CD4-positive, alpha-beta T cell treated with Interleukin-4 for 1 hour (primary cell): ENCODE measurements at regions not wholly inside any gene's neighbourhood (a gene's known extent, or its start where the extent isn't known, plus 50 kb on each side); places are given as distances from the start of the nearest gene placed in this dataset.

Experiments
- DNase-seq, 2 donors: peaks; one replicate each; pipeline ENCODE4 v3.0.0-alpha.2; 2020 to 2022

DNA sequence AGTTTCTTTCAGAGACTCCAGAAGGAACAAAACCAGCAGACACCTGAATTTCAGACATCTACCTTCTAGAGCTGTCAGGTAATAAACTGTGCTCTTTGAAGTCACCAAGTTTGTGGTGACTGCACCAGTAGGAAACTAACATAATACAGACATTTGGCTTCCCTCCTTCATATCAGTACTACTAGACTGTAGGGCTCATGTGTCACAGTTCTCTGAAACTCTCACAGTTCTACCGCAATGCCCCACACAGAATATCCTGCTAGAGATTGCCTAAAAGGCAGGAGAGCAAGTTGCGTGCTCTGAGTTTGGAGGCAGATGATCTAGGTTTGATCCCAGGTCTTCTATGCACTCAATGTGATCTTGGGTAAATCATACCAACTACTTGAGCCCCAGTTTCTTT lies 205.0 kb upstream of the LRFN2 start:
- DNase-seq: no peak

DNA sequence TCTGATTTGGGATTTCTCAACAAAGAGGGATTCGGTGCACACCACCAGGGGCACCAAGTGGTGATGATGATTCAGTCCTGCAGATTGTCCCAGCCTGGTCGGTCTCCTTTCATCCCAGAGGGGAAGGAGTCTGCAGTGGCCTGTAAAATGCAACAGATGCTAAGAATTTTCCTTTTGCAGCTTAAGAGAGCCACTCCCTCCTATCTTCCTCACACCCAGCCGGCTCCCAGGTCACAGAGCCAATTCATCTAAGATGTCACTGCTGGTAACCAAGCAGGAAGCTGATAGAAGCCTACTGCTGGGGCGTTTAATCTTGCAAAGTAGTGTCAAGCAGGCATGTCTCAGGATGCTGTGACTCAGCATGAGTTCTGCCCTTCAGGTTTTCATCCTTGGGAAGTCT lies 203.8 kb upstream of the LRFN2 start:
- no peak for DNase-seq

DNA sequence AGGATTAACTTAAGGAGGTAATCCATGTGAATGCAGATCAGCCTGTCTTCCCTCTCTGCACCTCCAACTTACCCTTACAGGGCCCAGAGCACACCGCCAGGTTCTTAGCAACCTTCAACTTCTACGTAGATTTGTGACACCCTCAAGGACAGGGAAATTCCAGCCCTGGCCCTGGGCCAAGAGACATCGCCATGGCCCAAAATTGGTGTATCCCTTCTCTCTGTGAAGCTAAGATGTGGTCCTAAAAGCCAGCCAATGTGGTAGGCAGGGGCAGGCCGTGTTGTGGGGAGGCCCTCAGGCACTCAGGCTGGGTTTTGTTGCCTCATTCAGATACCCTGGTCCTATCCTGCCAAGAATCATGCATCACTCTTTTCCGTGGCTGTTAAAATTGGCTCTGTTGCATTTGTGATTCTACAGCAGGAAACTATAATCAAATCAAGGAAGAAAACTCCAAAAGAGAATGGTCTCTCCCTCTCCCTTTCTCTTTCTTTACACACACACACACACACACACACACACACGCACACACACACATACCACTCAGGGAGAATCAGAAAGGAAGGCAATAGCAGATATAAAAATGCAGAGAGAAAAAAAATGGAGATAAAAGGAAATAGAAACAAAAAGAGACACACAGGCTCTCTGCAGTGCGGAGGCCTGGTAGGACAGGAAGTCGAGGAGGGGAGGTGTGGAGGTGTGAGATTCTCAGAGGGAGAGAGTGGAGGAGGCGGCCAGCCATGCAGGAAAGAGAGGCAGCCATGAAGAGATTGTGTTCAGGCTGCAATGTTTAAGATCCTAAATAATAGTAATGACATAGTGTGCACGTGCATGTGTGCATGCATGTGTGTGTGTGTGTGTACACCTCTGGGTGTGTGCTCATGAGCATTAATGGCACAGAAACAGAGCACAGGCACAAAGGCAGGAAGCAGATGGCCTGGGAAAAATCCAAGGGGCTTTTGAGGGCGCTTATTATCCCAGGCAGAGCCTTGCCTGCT lies 201.8 kb upstream of the LRFN2 start:
- DNase-seq: peak; percentile 34 to 44

DNA sequence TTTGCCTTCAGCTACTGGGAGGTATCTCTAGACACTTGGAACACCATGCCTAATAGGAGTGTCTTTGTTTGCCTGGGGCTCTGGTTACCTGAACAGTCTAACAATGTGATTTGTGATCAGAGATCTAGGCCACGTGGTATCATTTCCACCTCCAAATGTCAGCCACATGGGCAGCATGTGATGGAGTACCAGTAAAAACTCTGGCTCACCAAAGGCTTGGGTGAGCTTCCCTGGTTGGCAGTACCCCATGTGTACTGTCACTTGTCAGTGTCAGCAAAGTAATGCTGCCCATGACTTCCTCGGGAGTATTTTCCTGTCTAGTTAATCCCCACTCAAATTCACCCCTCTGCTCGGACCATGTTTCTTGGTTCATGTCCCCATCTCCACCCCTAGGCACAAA lies 195.2 kb upstream of the LRFN2 start:
- DNase-seq: no peak

DNA sequence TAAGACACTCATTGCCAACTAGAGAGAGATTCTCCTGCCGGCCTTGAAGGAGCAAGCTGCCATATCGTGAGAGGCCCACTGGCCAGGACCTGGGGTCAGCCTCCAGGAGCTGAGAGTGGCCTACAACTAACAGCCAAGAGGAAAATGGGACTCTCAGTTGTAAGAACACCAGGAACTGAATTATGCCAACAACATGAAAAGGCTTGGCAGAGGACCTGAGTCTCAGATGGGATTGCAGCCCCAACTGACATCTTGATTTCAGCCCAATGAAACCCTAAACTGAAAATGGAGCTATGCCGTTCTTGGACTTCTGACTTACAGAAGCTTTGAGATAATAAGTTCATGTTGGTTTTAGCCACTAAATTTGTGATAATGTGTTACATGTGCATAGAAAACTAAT lies 193.5 kb upstream of the LRFN2 start:
- DNase-seq: no peak

DNA sequence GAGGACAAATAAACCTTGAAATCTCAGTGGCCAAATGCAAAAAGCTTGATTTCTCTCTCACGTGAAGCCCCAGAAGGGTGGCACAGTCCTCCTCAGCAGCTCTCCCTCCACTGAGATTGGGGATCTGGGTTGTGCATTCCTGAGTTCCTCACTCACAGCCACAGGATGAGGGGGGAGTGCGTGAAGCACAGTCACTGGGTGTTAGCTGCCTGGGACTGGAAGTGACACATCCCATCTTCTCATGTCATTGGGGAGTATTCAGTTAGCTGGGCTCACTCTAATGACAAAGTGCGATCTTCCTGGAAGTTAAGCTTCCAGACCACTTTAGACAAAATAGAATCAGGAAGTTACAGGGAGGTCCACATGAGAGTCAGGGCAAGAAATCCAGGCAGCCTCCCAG lies 192.2 kb upstream of the LRFN2 start:
- no peak for DNase-seq

DNA sequence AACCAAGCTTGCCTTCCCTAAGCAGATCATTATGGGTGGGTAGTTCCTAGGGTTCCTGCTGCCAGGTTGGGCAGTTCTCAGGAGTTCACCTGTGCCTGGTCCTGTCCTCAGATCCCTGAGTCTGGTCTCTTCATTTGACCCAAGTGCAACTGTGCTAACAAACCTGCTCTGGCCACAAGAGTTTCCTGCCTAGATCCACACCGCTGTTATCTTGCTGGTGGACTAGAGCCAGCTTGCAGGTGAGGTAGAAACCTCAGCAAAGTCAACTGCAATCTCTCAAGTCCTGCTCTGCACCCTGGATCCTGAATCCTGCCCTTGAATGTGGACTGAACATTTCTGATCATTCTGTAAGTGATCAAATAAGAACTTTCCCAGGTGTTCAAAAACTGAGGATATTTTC lies 191.8 kb upstream of the LRFN2 start:
- no peak for DNase-seq

DNA sequence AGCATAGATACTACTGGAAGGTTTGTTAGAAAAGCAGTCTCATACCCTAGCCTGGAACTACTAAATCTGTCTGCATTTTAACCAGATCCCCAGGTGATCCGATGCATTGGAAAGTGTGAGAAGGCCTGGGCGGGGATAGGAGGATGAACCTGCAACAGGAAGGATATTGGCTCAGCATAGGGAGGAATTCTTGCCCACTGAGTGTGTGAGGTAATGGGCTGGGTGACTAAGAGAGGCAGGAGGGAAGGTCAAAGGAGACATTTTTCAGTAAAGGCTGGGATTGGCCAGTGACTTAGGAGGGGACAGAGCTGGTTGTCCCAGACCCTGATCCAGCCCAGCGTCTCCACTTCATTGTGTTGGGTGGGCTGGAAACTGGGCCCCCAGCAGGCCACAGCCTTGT lies 191.0 kb upstream of the LRFN2 start:
- no peak for DNase-seq

DNA sequence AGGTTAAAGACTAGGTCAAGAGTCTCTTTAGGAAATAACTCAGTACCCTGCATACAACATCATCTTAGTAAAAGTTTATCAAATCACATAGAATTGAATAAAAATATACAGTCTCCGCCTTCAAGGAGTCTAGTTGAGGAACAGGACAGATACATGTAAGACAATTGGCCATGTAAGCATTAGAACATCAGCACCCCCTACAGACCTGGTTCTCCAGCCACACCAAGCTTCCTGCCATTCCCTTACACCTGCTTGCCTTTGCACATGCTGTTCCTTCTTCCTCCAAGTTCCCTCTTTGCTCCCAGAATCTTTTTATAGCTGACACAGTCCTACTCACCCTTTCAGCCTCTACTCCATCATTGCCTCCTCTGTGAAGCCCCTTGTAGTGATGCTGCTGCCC lies 187.8 kb upstream of the LRFN2 start:
- DNase-seq: no peak

DNA sequence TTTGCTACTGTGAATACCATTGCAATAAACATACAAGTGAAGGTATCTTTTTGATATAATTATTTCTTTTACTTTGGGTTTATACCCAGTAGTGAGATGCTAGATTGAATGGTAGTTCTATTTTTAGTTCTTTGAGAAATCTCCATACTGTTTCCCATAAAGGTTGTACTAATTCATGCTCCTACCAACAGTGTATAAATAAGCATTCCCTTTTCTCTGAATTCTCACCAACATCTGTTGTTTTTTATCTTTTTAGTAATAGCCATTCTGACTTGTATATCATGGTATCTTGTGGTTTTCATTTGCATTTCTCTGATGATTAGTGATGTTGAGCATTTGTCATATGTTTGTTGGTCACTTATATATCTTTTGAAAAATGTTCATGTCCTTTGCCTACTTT lies 183.6 kb upstream of the LRFN2 start:
- DNase-seq: no peak

DNA sequence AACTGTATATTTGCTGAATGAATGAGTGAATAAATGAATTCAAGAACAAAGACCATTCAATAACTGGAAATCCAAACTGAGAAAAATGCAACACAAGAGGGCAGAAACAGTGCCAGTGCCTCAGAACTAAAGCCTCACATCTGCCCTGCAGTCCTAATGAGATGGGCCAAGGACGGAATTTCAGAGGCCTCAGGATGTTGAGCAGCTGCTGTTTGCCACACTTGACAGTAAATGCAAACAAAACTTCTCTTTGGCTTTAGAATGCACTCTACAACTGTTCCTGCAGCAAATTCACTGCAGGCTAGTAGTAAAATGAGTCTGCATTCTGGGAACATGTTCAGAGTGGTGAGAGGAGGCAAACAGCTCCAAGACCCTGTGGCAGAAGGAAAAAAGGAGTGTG lies 177.6 kb upstream of the LRFN2 start:
- DNase-seq: no peak

DNA sequence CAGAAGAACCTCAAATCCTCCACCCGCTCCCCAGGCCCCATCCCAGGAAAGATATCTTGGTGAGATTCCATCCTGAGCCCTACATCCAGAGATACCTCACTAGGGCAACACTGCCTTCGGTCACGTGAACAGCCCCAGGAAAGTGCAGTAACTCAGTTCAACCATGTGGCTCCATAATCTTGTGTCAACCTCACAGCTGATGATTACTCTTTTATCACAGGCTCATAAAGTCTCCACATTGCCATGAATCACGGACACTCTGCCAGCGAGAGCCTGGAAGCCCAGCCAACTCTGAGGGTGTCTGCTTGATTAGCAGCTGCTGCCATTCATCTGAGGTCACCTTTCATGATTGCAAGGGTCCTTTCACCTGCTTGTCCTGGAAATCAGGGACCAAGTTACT lies 175.8 kb upstream of the LRFN2 start:
- no peak for DNase-seq

DNA sequence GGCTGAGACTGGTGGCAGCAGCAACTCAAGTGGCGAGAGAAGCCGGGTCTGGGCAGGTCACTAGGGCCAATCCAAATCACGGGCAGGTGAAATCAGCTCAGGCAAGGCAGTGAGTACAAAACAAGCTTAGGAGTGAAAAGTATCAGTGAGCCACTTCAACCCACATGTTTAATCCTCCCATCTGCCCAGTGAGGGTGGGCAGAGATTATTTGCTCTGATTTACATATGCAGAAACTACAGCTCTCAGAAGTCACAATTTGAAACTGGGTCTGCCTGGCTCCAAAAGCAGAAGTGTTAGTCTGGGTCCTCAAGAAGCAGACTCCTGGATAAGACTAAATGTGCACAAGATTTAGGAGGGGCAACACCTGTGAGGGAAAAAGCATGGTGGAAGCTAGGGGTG lies 173.7 kb upstream of the LRFN2 start:
- DNase-seq: no peak

DNA sequence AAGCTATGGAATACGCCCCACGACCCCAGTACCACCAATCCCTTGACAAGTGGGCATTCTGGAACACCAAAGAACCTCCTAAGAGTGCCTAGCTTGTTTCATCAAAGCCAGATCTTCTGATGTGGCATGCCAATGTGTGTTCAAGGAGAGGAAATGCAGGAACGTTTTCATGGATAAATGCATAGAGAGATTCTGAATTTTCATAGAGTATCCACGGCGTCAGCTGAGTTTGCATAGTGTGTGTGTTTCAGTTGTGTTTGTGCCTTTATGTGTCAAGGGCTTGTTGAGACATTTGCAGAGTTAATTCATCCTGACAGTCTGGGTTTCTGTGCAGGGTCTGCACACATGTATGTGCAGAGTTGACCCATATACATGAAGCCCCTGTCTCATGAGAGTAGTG lies 172.7 kb upstream of the LRFN2 start:
- DNase-seq: no peak

DNA sequence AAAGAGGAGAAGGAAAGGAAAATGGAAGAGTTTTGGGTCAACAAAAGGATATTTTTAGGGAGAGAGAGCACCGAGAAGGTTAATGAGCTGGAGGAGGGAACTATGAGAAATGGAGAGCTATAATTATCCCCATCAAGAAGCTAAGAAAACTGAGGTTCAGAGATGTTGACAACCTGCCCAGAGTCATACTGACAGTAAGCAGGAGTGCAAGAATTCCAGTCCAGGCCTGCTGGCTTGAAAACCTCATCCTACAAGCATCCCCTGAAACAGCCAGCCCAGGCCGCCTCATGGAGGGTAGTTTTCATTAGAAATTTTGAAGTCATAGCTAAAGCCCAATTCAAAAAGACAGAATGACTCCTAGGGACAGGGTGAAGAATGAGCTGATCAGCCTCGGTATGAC lies 172.1 kb upstream of the LRFN2 start:
- DNase-seq: no peak

DNA sequence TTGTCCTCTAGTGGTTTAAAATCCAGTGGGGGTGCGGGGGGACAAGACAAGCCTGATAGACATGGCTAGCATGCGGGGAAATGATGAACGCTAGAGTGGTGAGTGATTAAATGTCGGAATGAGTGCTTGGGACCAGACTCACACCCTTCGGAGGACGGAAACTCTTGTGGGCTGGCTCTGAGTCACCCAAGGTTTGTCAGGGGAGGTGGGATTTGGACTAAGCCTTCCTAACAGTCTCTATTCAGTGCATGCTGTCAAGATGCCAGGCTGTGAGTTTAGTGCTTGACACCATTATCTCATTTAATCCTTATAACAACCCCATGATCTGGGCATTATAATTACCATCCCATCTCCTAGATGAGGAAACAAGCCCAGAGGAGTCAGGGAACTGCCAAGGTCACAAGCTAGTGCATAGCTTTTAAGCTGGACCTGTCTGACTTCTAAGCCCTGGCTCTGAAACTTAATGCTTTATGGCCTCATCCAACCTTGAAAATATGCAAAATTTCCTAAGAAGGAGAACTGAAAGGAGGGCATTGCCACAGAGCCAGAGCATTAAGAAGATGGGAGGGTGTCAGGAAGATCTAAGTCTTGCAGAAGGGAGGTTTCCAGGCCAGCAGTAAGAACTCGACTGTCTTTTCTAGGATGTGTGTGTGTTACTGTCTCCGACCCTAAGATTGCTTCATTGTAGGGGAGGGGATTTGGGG lies 168.7 kb upstream of the LRFN2 start:
- DNase-seq: peak in 1 of 2 donors; percentile 4

DNA sequence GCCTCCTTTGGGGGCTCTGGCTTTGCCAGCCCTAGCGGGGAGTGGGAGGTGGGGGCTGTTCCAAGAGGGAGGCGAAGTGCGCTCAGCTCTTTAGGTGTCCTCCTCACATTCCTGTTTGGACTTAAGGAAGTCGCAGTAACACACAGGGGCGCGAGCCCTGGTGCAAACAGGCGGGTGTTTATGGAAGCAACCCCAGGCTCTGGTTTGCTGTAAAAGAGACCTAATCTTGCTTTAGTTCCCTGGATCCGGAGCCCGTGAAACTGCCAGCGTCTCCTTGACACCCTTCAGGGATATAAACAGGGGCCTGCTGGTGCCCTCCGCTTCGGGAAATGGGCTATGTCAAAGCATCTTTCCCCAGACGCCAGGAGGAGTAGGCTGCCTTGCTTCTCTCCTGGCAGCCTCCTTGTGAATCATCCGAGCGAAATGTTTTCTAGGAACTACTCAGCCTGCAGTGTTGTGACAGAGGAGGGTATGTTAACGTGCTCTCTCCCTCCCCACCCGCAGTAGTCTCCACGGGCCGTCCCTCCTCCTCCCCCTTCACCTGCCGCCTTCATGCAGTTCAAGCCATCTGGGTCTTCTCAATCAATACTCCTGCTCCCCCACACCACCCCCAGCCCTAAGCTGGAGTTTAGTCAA lies 168.0 kb upstream of the LRFN2 start:
- peak in 1 of 2 donors; percentile 6 for DNase-seq

DNA sequence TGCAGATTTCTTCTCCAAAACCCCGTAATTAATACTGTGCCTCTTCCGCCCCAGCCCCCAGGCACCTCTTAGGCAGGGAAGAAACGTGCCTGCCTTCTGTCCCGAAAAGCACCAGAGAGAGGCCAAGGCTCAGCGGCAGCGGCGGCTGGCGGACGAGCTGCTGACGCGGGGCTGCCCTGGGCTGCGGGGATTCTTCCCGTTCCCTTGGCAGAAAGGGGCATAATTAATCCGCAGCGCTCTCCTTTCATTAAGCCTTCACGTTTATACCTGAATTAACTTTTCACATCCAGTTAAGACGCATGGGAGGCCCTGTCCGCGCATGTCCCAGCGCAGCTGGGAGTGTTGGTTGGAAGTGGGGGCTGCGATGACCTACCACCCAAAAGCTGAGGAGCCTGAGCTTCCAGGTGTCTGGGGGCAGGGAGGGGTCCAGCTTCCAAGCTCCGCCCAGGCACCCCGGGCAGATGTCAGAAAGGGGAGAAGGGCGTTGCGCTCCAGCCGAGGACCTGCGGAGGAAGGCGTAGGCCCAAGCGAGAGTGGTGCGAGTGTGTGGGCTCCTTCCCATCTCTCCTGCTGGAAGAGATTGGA lies 167.4 kb upstream of the LRFN2 start:
- peak in 1 of 2 donors; percentile 10 for DNase-seq

DNA sequence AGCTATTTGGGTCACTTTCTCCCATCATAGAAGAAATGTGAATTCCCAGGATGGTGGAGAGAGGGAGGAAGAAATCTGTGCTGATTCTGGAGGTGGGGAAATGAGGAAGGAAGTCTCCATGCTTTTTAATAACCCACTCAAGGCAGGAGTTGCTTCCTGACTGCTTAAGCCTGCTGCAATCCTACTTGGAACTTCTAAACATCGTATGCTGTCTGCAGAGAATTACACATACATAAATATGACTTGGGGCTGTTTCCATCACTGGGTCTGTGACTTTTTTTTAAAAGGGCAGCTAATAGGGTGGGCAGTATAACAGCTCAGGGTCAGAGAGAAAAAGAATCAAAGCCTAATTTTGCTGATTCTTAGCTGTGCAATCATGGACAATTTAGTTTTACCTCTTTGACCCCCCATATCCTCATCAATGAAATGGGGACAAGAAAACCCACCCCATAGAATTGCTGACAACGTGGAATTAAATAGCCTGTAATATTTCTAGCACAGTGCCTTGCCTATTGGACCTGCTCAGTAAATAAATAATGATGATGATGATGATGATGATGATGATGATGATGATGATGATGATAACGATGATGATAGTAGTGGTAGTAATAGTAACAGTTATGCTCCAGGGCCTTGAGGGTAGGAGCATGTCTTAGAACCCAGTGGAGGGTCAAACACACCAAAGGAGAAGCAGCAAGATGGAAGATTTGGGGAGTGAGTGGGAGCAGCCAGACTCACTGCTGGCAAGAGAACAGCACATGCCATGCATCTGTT lies 166.7 kb upstream of the LRFN2 start:
- DNase-seq: no peak

DNA sequence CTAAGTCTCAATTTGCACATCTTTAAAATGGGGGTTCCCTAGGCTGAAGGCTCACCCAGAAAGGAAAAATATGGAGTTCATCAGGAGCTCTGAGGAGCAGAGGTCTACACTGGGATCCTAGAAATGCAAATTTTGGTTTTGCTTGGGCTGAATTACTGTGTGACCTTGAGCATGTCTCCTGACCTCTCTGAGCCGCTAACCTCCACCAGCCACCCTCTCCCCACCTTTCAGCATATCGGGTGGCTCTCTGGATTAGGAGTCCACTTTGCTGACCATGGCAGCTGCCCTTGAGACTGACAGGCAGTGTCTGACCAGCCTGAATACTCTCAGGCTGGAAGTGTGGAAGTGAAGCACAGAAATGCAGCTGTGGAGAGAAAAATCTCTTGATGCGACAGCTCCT lies 165.9 kb upstream of the LRFN2 start:
- no peak for DNase-seq

DNA sequence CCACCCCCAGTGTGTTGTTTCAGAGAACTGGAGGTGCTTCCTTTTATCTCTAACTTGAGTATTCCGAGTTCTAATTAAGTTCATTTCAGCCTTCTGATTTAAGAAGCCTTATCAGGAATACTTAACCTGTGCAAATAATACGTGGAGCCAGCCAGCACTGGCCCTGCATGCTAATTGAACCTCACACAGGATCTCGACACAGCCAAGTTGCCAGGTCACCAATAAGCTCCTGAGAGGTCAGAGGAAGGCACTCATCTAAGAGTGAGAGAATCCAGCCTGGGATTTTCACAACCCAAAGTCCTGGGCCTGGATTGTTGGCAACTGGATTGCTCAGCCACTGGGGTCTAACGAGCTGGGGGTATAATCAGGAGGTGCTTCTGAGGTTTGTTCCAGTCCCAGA lies 157.7 kb upstream of the LRFN2 start:
- DNase-seq: peak in 1 of 2 donors; percentile 1

DNA sequence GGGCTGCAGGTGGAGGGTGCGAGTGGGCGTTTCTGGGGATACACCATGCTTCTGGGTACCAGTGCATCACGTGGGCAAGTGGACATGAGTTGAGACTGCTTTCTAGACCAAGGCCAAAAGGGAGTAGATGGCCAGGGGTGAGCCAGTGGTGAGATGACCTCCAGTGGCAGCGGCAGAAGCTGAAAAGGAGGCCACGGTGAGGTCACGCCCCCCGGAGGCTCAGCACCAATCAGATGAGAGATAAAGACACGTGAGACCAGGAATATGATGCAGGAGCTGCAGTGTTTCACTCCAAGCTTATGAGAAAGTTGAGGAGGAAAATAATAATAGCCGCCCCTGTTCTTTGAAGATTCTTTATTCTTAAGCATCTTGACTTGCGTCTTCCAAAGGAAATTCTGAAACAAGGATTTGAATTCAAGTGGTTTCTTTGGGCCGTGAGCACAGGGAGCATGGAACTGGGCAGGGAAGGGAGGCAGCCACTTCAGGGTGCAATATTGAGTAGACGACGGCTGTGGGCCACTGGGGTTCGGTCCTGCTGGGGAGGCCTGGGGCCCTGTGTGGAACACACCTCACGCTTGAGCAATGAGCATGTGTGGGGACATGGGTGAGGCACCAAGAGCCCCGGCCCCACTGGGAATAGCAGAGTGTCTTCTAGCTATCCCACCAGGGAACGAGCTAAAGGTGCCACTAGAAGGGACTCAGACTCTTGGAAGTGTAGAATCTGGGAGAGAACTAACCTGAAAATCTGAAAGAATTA lies 156.7 kb upstream of the LRFN2 start:
- peak in 1 of 2 donors; percentile 9 for DNase-seq
